Cardiac muscle cell (in vitro differentiated cells and primary cell): ENCODE measurements at regions not wholly inside any gene's neighbourhood (a gene's known extent, or its start where the extent isn't known, plus 50 kb on each side); places are given as distances from the start of the nearest gene placed in this dataset.

ENCODE experiments used
- DNase-seq, 2 donors: peaks; one replicate each; pipeline versions ENCODE4 v3.0.0 to v3.0.0-alpha.2; 2010 to 2017; ENCODE audit warnings: low read depth in 1 of 2, low spot score in 1 of 2
- H3K27ac ChIP-seq: fragments of 200-600 bp; sonication (generic); 2 replicates; pipeline ENCODE4 v1.5.1; 2016
- H3K27me3 ChIP-seq: fragments of 200-600 bp; sonication (generic); 2 replicates; pipeline ENCODE4 v1.6.0; 2016; ENCODE audit warnings: control low read depth
- H3K36me3 ChIP-seq: fragments of 200-600 bp; sonication (generic); 2 replicates; pipeline ENCODE4 v1.5.1; 2016; ENCODE audit warnings: control low read depth
- H3K4me1 ChIP-seq: fragments of 200-600 bp; sonication (generic); 2 replicates; pipeline ENCODE4 v1.8.1; 2017; ENCODE audit warnings: low read depth, mild to moderate bottlenecking, mixed run types
- H3K4me3 ChIP-seq: fragments of 200-600 bp; sonication (generic); 2 replicates; pipeline ENCODE4 v1.5.1; 2016; ENCODE audit warnings: mild to moderate bottlenecking
- H3K9me3 ChIP-seq: fragments of 200-600 bp; sonication (generic); 2 replicates; pipeline ENCODE4 v1.5.1; 2017; ENCODE audit warnings: low read depth, mild to moderate bottlenecking, control low read depth
- TF ChIP-seq, protein P1 (sequence below): IDR thresholded peaks from 2 replicates; pipeline ENCODE4 v1.5.1; 2012; ENCODE audit warnings: low read depth, mild to moderate bottlenecking, low read length

DNA sequence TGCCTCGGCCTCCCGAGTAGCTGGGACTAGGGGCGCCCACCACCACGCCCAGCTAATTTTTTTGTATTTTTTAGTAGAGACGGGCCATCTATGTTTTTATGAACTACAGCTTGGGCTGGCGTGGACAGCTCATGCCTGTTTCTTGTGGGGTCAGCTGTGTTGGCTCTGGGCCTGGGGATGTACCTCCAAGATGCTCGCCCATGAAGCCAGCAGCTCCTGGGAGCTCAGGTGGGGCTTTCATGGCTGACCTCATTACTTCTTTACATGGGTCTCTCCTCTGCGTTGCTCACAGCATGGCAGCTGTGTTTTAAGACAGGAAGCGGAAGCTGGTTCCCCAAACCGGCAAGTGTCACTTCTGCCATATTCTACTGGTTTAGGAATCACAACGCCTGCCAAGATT is 203.1 kb downstream of the SOX11 start:
- no peak for DNase-seq
- H3K9me3 ChIP-seq: no peaks in the 10 kb centered on the region
- no peaks in the 10 kb centered on the region for H3K4me1 ChIP-seq
- no peak overlapping the region for H3K4me3 ChIP-seq
- TF ChIP-seq, protein P1, sequence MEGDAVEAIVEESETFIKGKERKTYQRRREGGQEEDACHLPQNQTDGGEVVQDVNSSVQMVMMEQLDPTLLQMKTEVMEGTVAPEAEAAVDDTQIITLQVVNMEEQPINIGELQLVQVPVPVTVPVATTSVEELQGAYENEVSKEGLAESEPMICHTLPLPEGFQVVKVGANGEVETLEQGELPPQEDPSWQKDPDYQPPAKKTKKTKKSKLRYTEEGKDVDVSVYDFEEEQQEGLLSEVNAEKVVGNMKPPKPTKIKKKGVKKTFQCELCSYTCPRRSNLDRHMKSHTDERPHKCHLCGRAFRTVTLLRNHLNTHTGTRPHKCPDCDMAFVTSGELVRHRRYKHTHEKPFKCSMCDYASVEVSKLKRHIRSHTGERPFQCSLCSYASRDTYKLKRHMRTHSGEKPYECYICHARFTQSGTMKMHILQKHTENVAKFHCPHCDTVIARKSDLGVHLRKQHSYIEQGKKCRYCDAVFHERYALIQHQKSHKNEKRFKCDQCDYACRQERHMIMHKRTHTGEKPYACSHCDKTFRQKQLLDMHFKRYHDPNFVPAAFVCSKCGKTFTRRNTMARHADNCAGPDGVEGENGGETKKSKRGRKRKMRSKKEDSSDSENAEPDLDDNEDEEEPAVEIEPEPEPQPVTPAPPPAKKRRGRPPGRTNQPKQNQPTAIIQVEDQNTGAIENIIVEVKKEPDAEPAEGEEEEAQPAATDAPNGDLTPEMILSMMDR: no peak
- no peaks in the 10 kb centered on the region for H3K27me3 ChIP-seq
- no peaks in the 10 kb centered on the region for H3K36me3 ChIP-seq
- no peak overlapping the region for H3K27ac ChIP-seq

DNA sequence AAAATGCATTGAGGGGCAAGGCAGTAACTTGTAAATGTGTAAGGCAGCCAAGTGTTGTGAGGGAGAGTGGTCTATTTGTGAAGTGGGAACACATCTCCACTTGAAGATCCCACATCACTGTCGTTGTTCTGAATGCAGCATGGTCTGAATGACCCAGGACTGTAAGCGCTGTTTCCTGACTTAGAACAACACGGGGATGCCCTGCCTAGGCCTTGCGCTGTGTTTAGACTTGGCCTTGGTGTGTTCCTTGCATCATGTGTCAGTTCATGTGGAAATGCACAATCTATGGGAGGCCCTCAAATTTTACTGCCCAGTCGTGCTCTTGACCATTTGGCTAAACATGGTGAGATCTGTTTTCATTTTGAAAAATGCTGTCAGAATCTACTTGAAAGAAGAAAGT is 205.1 kb downstream of the SOX11 start:
- no peaks in the 10 kb centered on the region for H3K27me3 ChIP-seq
- H3K9me3 ChIP-seq: no peaks in the 10 kb centered on the region
- no peak for DNase-seq
- H3K4me3 ChIP-seq: no peak overlapping the region
- no peaks in the 10 kb centered on the region for H3K36me3 ChIP-seq
- H3K27ac ChIP-seq: no peak overlapping the region
- H3K4me1 ChIP-seq: no peaks in the 10 kb centered on the region
- TF ChIP-seq, protein P1: no peak

DNA sequence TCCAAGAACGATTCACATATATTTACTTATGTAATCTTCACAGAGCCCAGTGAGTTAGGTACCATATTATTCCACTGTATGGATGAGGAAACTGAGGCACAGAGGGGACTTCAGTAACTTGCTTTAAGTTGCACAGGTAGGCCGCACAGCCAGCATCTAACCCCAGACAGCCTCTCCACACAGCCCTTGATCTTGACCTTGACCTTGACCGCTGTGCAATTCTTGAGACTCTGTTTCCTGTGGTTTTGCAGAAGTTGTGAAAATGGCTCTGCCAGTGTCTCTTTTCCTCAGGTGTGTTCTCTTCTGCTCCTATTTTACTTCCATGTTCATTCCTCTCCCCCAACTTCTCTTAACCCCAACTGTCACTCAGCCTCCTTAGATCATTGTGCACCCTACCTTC is 206.5 kb downstream of the SOX11 start:
- H3K9me3 ChIP-seq: no peaks in the 10 kb centered on the region
- DNase-seq: no peak
- no peaks in the 10 kb centered on the region for H3K36me3 ChIP-seq
- H3K27me3 ChIP-seq: no peaks in the 10 kb centered on the region
- no peak overlapping the region for H3K4me3 ChIP-seq
- no peaks in the 10 kb centered on the region for H3K4me1 ChIP-seq
- TF ChIP-seq, protein P1: no peak
- H3K27ac ChIP-seq: no peak overlapping the region

DNA sequence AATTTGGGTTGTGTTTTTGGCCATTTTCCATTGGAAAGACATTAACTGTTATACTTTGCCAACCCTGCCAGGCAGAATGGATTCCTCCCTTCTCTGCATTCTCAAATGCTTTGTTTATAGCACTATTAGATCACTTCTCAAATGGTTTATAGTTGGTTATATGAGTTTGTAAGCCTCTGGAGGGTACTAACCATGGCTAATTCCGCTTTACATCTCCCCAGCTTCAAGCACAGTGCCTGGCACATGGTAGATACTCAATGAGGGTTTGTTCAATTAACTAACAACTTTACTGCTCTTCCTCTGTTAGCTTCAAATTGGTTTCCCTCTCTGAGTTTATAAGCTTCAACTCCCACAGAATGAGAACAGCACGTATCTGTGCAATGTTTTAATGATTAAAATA is 213.5 kb downstream of the SOX11 start:
- no peaks in the 10 kb centered on the region for H3K4me1 ChIP-seq
- no peak overlapping the region for H3K4me3 ChIP-seq
- H3K9me3 ChIP-seq: no peaks in the 10 kb centered on the region
- no peaks in the 10 kb centered on the region for H3K27me3 ChIP-seq
- no peak overlapping the region for H3K27ac ChIP-seq
- TF ChIP-seq, protein P1: no peak
- DNase-seq: no peak
- no peaks in the 10 kb centered on the region for H3K36me3 ChIP-seq

DNA sequence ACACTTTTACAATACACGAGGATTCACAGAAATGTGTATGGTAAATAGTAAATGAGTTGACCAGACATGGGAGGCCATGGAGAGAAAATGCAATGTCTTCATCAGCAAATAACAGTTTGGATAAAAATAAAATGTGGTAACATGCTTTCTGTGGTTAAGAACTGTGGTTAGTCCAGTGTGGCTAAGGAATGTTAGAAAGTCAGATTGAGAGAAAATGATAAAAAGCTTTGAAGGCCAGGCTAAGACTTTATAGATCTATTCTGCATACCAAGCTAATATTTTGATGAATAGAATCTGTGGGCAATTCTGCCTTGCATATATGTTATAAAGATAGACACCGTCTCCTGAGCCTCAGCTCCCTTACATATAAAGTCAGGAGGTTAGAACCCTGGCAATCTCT is 215.9 kb downstream of the SOX11 start:
- DNase-seq: no peak
- Histone ChIP-seq H3K27ac (no peak overlapping the region), H3K4me3 (no peak overlapping the region), H3K4me1 (no peaks in the 10 kb centered on the region), H3K9me3 (no peaks in the 10 kb centered on the region), H3K36me3 (no peaks in the 10 kb centered on the region), H3K27me3 (no peaks in the 10 kb centered on the region)
- TF ChIP-seq, protein P1: no peak

DNA sequence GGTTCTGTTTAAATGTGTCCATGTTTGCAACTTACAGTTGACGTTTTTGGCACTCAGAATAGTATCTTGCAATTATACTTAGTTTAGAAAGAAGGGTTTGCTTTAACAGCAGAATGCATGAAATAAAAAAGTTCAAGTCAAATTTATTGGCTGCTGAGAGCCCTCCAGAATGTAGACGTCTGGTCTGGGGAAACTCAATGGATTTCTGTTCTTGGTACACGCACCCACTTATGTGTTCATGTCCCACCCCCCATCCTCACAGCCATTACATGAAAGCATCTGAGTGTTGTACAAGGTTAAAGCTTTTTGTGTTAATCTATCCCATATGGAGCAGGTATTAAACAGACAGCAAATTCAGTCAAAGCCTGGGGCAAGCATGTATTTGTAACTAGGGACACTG is 219.5 kb downstream of the SOX11 start:
- no peak overlapping the region for H3K27ac ChIP-seq
- TF ChIP-seq, protein P1: no peak
- H3K9me3 ChIP-seq: no peaks in the 10 kb centered on the region
- no peaks in the 10 kb centered on the region for H3K36me3 ChIP-seq
- no peaks in the 10 kb centered on the region for H3K27me3 ChIP-seq
- no peak overlapping the region for H3K4me3 ChIP-seq
- DNase-seq: no peak
- H3K4me1 ChIP-seq: peaks cover 19% of the 10 kb centered on the region
